ENCODE measurements at regions not wholly inside any gene's neighbourhood (a gene's known extent, or its start where the extent isn't known, plus 50 kb on each side); places are given as distances from the start of the nearest gene placed in this dataset.

DNA sequence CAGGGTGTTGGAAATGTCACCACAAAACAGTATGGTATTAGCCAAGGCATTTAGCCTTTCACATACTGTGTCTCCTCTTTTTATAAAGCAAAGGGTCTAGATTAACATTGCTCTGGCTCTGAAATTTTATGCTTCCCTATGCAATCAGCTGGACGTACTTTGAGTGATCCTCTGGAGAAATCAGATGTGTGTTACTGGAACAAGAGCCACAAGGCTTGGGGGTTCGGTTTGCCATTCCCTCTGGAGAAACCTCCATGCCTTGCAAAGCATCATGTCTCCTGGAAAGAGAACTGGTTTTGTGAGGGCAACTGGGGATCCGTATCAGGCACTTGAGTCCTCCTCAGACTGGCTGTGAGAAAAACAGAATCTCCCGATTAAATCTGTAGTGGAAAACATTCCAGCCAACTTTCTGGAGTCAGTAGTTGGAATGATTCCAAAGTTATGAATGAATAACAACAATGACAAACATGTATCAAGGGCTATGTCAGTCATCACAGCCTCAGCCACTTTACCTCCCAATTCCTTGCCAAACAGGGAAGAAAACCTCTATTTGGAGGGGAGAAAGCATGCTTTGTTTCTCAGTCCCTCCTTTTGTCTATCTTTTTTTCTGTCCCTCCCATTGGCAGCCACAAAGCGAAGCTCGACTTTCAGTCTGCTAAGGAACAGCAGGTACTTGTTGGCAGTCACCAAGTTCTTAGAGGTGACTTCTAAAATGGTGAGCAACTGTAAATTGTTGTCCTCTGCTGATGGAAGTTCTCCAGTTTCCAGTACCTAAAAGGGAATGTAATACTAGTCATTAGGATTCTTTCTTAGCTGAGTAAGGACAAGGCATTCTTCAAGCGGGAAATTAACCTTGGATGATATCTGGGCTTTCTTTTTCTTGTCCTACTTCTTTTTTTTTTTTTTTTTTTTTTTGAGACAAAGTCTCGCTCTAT lies 864.8 kb upstream of the AUTS2 start:
- Histone ChIP-seq H3K27ac (no peak overlapping the region), H3K36me3 (no peaks in the 10 kb centered on the region), H3K4me1 (peaks cover 4 to 19% of the 10 kb centered on the region in 2 donors), H3K27me3 (no peaks in the 10 kb centered on the region), H3K4me3 (replicated peaks in 1 of 3) (no peak overlapping the region), H3K9me3 (no peaks in the 10 kb centered on the region)
- intact Hi-C loops (cut with DNase I), result no loop called here
- WGBS, 2 donors, result 45 to 54% methylated on average over 8 of the region's 8 CpGs
- TF ChIP-seq, protein P1, sequence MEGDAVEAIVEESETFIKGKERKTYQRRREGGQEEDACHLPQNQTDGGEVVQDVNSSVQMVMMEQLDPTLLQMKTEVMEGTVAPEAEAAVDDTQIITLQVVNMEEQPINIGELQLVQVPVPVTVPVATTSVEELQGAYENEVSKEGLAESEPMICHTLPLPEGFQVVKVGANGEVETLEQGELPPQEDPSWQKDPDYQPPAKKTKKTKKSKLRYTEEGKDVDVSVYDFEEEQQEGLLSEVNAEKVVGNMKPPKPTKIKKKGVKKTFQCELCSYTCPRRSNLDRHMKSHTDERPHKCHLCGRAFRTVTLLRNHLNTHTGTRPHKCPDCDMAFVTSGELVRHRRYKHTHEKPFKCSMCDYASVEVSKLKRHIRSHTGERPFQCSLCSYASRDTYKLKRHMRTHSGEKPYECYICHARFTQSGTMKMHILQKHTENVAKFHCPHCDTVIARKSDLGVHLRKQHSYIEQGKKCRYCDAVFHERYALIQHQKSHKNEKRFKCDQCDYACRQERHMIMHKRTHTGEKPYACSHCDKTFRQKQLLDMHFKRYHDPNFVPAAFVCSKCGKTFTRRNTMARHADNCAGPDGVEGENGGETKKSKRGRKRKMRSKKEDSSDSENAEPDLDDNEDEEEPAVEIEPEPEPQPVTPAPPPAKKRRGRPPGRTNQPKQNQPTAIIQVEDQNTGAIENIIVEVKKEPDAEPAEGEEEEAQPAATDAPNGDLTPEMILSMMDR (IDR thresholded peaks at IDR 0.05), result no peak
- no peak for TF ChIP-seq POLR2A (IDR thresholded peaks at IDR 0.05)
- no peak for DNase-seq

DNA sequence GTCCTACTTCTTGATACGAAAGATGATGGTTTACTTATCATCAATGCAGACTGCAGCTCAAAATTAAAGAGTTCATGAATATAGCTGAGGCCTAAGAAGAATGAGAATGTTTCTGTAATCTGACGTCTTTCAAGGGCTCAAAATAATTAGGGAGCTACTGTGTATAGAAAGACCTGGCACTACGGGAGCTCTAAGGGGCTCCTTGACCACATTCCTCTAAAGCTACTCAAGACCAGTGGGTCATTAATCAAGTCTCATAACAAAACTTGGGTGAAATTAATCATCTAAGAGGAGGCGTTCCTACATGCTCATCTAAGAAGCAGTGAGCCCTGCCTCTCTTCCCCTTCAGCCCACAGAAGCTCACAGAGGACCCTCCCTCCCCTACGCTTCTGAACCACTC lies 863.8 kb upstream of the AUTS2 start:
- Histone ChIP-seq H3K27me3 (no peaks in the 10 kb centered on the region), H3K4me1 (peaks cover 4 to 19% of the 10 kb centered on the region in 2 donors), H3K27ac (no peak overlapping the region), H3K36me3 (no peaks in the 10 kb centered on the region), H3K9me3 (no peaks in the 10 kb centered on the region), H3K4me3 (replicated peaks in 1 of 3) (no peak overlapping the region)
- WGBS, 2 donors, result 87 to 93% methylated on average over 5 of the region's 5 CpGs
- DNase-seq, result no peak
- intact Hi-C loops (cut with DNase I), result no loop called here
- no peak for TF ChIP-seq POLR2A (IDR thresholded peaks at IDR 0.05)
- TF ChIP-seq, protein P1 (IDR thresholded peaks at IDR 0.05), result no peak

DNA sequence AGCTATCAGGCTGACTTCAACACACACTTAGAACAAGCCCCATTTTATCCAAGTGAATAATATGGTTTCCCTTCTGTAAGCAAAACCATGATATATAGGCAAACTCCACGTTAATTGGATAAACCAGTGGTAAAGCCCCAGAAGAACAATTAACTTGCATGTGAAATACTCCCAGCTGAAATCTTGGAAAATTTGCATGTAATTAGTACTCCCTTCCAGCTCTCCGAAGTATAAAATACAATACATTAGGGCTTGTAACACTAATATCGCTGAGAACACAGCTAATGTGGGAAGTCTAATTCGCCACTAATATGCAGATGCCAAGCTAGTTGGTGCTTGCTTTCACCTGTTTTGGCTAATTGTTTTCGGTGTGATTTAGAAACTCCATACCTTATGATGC lies 859.0 kb upstream of the AUTS2 start:
- intact Hi-C loops (cut with DNase I), result no loop called here
- WGBS, 2 donors, result 92 to 97% methylated on average over 5 of the region's 5 CpGs
- TF ChIP-seq, protein P1 (IDR thresholded peaks at IDR 0.05), result no peak
- no peak for TF ChIP-seq POLR2A (IDR thresholded peaks at IDR 0.05)
- Histone ChIP-seq H3K4me1 (no peaks in the 10 kb centered on the region), H3K4me3 (replicated peaks in 1 of 3) (no peak overlapping the region), H3K36me3 (no peaks in the 10 kb centered on the region), H3K27me3 (no peaks in the 10 kb centered on the region), H3K9me3 (no peaks in the 10 kb centered on the region), H3K27ac (no peak overlapping the region)
- no peak for DNase-seq

DNA sequence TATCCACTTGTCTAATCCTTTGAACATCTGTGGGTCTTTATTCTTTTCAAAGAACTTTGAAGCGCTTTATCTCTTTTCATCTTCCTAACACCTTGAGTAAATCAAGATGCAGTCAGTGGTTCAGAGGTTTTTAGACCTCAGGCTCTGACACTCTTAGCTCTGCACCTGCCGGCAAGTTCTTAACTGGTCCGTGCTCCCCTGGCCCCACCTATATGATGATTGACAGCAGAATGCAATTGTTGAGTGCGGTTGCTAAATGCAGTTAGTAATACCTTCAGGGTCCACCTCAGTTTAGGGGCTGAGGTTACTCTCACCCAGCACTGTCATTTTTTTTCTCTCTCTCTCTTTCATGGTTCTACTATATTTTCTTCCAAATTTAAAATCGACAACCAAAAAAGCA lies 854.2 kb upstream of the AUTS2 start:
- intact Hi-C loops (cut with DNase I), result no loop called here
- WGBS, 2 donors, result 82 to 89% methylated on average over 5 of the region's 5 CpGs
- TF ChIP-seq, protein P1 (IDR thresholded peaks at IDR 0.05), result no peak
- TF ChIP-seq POLR2A (IDR thresholded peaks at IDR 0.05), result no peak

More for the DNA sequence above, 854.2 kb upstream of the AUTS2 start:
- Histone ChIP-seq H3K27me3 (no peaks in the 10 kb centered on the region), H3K27ac (no peak overlapping the region), H3K4me1 (no peaks in the 10 kb centered on the region), H3K36me3 (no peaks in the 10 kb centered on the region), H3K4me3 (replicated peaks in 1 of 3) (no peak overlapping the region), H3K9me3 (no peaks in the 10 kb centered on the region)
- no peak for DNase-seq
